Left renal cortex interstitium (tissue), 4 donors: ENCODE measurements at regions not wholly inside any gene's neighbourhood (a gene's known extent, or its start where the extent isn't known, plus 50 kb on each side); places are given as distances from the start of the nearest gene placed in this dataset.

Experiments used
- DNase-seq, 4 donors: peaks; one replicate each; pipeline ENCODE4 v3.0.0-alpha.2; 2013; ENCODE audit warnings: low read depth in 4 of 4, low spot score in 2 of 4, missing footprints in 1 of 4

- no peak for DNase-seq
Observed at GRCh38 chr20:23233341-23233740, 117.2 kb upstream of the NXT1 start.

DNA sequence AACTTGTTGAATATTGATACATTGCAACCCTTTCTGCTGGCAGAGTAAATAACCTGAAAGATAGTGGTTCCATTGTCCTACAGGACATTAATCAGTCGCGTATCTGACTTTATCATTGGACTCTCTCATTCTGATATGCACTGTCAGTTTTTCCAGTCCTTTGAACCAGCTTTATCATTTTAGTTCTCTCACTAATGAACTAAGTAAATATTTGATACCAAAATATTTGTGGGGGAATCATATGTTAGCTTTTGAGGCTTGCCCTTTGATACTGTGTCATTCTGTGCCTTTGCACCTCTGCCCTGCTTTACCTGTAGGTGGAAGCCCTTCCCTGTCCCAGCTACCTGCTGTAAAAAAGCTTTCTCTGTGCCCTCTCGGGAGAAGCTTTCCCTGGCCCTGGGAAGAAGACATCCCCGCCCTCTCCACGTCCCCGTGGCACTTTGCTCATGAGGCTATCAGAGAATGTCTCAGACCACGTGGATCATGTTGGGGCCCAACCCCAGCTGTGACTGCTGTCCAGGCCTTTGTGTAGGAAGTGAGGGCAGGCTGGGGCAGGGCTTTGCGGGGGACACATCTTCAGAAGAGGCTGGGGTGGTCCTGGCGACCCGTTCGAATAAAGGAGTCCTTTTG lies 117.8 kb upstream of the NXT1 start:
- no peak for DNase-seq

GRCh38 chr20:23232219-23232581 lies 118.4 kb upstream of the NXT1 start:
- DNase-seq, result no peak

DNA sequence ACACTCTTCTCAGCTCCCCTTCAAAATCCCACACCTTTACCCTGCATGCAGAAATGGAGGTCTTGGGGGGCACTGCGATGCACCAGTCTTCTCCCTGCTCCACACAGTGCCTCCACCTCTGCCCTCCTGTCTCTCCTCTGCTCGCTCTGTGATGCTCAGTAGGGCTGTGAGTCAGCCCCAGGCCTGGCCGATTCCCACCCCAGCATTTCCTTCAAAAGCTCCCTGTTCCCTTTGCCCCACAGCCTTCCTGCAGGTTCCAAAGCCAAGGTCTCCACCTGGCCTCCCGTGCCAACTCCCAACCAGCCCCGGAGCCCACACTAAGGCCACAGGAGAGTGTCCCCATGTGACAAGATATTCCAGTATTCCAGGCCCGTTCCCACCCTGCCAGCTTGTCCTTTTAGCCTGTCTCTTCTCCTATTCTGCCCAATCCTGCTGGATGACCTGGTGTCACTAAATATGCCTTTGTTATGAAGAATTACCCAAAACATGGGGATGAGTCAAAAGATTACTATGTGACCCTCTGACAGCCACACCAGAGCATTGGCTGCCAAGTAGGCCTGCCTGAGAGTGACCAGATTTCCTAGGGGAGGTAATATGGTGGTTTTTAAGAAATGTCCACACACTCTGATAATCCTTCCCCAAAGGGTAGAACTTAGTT lies 118.9 kb upstream of the NXT1 start:
- DNase-seq, result no peak

DNA sequence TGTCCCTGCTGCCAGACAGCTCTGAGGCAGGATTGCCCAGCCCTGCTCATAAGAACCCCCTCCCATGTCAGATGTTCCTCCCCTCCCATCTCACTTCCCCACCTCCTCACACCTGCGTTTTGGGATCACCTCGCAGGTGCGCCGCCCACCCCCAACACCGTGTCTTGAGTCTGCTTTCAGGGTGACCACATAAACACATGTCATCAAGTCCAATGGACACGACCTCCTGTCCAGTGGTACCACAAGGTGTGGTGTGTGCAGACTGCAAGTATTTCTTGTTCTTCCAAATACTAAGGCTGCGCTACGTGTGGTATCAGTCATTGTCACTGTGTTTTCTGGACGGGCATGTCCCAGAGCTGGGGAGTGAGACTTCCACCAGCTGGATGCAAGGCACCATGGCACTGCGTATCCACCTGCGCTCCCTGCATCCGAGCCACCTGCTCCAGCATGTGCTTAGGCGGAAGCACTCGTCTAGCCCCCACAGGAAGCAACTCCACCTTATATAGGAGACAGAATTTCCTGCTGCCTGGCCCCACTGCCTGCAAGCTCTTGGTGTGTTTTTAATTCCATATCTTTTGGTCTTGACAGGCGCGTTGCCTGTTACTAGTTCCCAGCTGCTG lies 119.7 kb upstream of the NXT1 start:
- no peak for DNase-seq

GRCh38 chr20:23229989-23230388 lies 120.6 kb upstream of the NXT1 start:
- DNase-seq, result no peak

GRCh38 chr20:23228912-23229311 lies 121.7 kb upstream of the NXT1 start:
- DNase-seq, result no peak

DNA sequence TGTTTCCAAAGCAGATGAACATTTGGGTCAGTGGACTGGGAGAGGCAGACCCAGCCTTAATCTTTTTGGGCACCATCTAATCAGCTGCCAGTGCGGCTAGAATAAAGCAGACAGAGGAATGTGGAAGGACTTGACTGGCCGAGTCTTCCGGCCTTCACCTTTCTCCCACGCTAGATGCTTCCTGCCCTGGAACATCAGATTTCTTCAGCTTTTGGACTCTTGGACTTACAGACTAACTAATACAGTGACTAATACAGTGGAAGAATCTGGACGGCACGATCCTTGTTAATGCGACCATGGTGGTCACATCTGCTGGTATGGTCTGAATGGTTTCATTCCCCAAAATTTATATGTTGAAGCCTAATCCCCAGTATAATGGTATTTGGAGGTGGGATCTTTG lies 122.6 kb upstream of the NXT1 start:
- no peak for DNase-seq

DNA sequence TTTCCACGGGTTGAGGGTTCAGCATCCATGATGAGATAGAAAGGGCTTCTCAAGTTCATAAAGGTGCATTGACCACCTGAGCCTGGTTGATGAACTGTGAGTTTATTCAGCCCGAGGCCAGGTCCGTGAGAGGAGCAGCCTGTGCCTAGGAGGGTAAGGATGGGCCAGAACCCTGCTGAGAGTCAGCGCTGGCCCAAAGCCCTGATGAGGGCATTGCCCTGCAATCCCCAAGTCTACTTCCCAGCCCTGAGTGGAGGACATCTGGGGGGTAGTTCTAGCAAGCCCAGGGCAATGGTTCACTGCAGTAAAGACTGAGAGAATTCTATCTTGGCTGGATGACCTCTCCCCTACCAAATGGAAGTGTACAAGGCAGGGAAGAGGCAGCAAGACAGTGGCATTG lies 123.3 kb upstream of the NXT1 start:
- no peak for DNase-seq

GRCh38 chr20:23226612-23227265 lies 123.9 kb upstream of the NXT1 start:
- no peak for DNase-seq

DNA sequence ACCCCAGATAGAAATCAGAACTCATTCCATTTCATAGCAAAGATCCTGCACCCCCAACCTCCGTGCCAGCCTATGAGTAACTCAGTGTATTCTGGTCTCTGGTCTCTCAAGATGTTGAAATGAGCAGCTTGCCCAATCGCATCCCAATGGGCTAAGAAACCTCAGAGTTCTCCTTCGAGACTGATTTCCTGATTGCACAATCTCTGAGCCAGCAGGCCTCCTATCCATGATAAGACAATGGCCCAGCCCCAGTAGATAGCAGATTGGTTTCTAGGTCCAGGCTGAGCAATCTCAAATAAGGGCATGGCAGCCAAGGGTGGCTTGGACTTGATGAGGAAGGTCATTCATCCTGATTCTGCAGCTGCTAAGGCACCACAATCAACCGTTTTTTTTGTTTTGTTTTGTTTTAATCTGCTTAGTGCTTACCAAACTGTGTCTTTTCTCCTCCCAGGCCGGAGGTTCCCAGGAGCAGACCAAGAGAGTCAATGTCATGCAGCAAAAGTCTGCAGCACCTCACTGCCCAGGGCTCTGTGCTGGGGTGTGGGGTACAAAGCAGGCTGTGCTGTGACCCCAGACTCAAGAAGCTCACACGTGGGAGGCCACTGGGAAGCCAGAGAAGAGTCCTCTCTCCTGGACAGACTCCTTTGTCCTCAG lies 125.1 kb upstream of the NXT1 start:
- DNase-seq, result no peak

GRCh38 chr20:23224806-23225205 lies 125.8 kb upstream of the NXT1 start:
- DNase-seq, result no peak

DNA sequence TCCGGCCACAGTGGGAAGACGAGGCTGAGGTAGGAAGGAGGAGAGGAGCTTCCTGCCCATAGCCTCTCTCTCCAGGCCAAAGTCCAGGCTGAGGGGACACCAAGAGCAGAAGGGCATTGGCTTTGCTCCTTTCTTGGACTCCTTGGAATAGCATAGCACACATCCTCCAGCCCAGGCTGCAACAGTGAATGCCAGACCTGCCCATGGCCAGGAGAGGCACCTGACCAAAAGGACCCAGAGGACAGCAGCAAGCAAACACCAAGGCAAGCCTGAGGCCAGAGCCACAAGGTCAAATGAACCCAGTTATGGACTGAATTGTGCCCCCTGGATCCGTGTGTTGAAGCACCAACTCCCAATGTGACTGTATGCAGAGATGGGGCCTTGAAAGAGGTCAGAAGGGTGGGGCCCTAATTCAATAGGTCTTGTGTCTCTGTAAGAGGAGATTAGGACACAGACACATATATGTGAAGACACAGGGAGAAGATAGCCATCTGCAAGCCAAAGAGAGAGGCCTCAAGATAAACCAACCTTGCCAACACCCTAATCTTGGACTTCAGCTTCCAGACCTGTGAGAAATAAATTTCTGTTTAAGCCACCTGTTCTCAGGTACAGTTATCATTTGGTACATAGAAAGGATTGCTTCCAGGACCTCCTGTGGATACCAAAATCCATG lies 126.5 kb upstream of the NXT1 start:
- DNase-seq, result no peak

DNA sequence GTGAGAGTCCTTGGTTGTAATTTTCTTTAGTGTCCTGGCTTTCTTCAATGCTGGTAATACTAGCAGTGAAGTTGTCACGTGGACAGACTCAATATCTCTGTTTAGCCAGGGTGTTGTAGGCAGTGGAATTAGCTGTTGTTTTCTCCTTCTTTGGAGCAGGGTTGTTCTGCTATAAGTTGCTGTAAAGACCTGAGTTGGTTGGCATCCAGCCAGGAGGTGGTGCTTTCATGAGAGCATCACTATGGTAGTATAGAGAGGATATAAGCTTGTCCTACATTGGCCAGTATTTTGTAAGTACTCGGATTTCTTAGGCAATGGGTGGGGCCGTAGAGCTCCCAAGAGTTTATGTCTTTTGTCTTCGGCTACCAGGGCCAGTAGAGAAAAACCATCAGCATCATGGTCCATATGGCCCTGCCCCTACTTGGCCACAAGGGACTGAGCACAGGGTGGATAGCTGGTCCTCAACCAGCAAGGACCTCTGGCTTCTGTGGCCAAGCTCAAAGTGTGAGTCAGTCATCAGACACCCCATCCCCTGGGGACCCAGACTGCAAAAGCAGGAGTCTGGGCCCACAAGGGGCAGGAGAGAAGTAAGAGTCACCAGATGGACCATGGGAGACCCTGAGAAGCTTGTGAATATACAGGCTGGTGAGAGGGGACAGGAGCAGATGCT lies 127.9 kb upstream of the NXT1 start:
- no peak for DNase-seq

- DNase-seq, result no peak
Observed at GRCh38 chr20:23217023-23217422, 130.9 kb upstream of the CD93 start.

GRCh38 chr20:23215344-23215995 lies 129.3 kb upstream of the CD93 start:
- DNase-seq, result no peak

- no peak for DNase-seq
Observed at GRCh38 chr20:23214903-23215302, 128.8 kb upstream of the CD93 start.

GRCh38 chr20:23212464-23212995 lies 126.4 kb upstream of the CD93 start:
- DNase-seq, result no peak

GRCh38 chr20:23212011-23212410 lies 125.9 kb upstream of the CD93 start:
- DNase-seq, result no peak
